Astrocyte (in vitro differentiated cells and primary cell): ENCODE measurements at regions not wholly inside any gene's neighbourhood (a gene's known extent, or its start where the extent isn't known, plus 50 kb on each side); places are given as distances from the start of the nearest gene placed in this dataset.

Source experiments
- DNase-seq: peaks from one replicate; pipeline ENCODE4 v3.0.0-alpha.2; 2010; ENCODE audit warnings: low read depth
- FAIRE-seq: peaks from 2 replicates; lab custom pipeline; 2011; peaks lifted over from hg19 to GRCh38; lab: Jason Lieb, UNC
- H2AFZ ChIP-seq: 2 replicates; pipeline ENCODE4 v1.6.0; 2012; ENCODE audit warnings: low read depth, low read length, inconsistent platforms
- H3K27ac ChIP-seq: 2 replicates; pipeline ENCODE4 v1.5.1; 2011; ENCODE audit warnings: low read depth, low read length, inconsistent platforms
- H3K27me3 ChIP-seq: 2 replicates; pipeline ENCODE4 v1.6.0; 2011; ENCODE audit warnings: low read length, inconsistent platforms; ENCODE audit not compliant: insufficient read depth
- H3K36me3 ChIP-seq: 2 replicates; pipeline ENCODE4 v1.5.1; 2011; ENCODE audit warnings: low read length, inconsistent platforms; ENCODE audit not compliant: insufficient read depth
- H3K4me1 ChIP-seq: 2 replicates; pipeline ENCODE4 v1.5.1; 2011; ENCODE audit warnings: low read length, inconsistent platforms; ENCODE audit not compliant: insufficient read depth
- H3K4me2 ChIP-seq: 2 replicates; pipeline ENCODE4 v1.6.0; 2012; ENCODE audit warnings: low read length, inconsistent platforms
- H3K4me3 ChIP-seq: 2 replicates; pipeline ENCODE4 v1.5.1; 2011; ENCODE audit warnings: low read depth, mild to moderate bottlenecking, low read length, inconsistent platforms; ENCODE audit not compliant: insufficient read depth
- H3K79me2 ChIP-seq: 2 replicates; pipeline ENCODE4 v1.6.0; 2012; ENCODE audit warnings: mild to moderate bottlenecking, low read length, inconsistent platforms; ENCODE audit not compliant: insufficient read depth
- H3K9ac ChIP-seq: 2 replicates; pipeline ENCODE4 v1.6.0; 2012; ENCODE audit warnings: mild to moderate bottlenecking, low read length, inconsistent platforms
- H3K9me3 ChIP-seq: 2 replicates; pipeline ENCODE4 v1.5.1; 2012; ENCODE audit warnings: low read depth, mild to moderate bottlenecking, low read length, inconsistent platforms; ENCODE audit not compliant: insufficient read depth
- H4K20me1 ChIP-seq: 2 replicates; pipeline ENCODE4 v1.6.0; 2012; ENCODE audit warnings: low read length, inconsistent platforms; ENCODE audit not compliant: insufficient read depth
- H3K27ac Mint-ChIP-seq: one replicate; pipeline ENCODE4 v1.8.0; 2021; ENCODE audit warnings: mild to moderate bottlenecking, mixed read lengths; ENCODE audit not compliant: unreplicated experiment
- H3K27me3 Mint-ChIP-seq: one replicate; pipeline ENCODE4 v1.8.0; 2021; ENCODE audit warnings: low read depth, mixed read lengths; ENCODE audit not compliant: unreplicated experiment
- H3K36me3 Mint-ChIP-seq: one replicate; pipeline ENCODE4 v1.8.0; 2021; ENCODE audit warnings: low read depth, mixed read lengths; ENCODE audit not compliant: unreplicated experiment
- H3K4me1 Mint-ChIP-seq: one replicate; pipeline ENCODE4 v1.8.0; 2021; ENCODE audit warnings: low read depth, mixed read lengths; ENCODE audit not compliant: unreplicated experiment
- H3K4me3 Mint-ChIP-seq: one replicate; pipeline ENCODE4 v1.8.0; 2021; ENCODE audit warnings: mild to moderate bottlenecking, moderate library complexity, mixed read lengths; ENCODE audit not compliant: unreplicated experiment
- H3K9me3 Mint-ChIP-seq: one replicate; pipeline ENCODE4 v1.8.0; 2021; ENCODE audit warnings: mild to moderate bottlenecking, mixed read lengths; ENCODE audit not compliant: unreplicated experiment
- EZH2 ChIP-seq: IDR thresholded peaks from 2 replicates; pipeline ENCODE4 v1.6.1; 2012; ENCODE audit warnings: mild to moderate bottlenecking, low read length, inconsistent platforms; ENCODE audit not compliant: insufficient read depth
- TF ChIP-seq, protein P1 (sequence below): IDR thresholded peaks from 2 replicates; pipeline ENCODE4 v1.5.1; 2011; ENCODE audit warnings: low read depth, mild to moderate bottlenecking, inconsistent platforms, low read length, moderate library complexity; ENCODE audit not compliant: insufficient read depth

DNA sequence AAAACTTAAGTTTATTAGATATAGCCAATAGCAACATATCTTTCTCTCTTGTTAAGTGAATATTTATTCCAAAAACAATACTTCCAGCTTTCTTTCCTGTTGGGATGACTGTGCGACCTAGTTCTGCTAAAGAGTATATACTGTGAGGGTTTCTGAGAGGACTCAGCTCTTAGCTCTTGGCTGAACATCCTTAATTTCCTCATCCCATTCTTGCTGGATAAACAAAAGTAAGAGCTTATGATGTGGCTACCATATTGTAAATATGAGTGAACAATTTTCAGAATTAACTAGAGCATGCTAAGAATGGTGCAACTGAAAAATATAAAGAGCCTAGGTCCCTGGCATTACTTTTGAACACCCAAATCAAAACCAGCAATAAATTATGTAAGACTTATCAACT lies 279.5 kb upstream of the GNAI1 start:
- TF ChIP-seq EZH2 = no peak
- TF ChIP-seq, protein P1, sequence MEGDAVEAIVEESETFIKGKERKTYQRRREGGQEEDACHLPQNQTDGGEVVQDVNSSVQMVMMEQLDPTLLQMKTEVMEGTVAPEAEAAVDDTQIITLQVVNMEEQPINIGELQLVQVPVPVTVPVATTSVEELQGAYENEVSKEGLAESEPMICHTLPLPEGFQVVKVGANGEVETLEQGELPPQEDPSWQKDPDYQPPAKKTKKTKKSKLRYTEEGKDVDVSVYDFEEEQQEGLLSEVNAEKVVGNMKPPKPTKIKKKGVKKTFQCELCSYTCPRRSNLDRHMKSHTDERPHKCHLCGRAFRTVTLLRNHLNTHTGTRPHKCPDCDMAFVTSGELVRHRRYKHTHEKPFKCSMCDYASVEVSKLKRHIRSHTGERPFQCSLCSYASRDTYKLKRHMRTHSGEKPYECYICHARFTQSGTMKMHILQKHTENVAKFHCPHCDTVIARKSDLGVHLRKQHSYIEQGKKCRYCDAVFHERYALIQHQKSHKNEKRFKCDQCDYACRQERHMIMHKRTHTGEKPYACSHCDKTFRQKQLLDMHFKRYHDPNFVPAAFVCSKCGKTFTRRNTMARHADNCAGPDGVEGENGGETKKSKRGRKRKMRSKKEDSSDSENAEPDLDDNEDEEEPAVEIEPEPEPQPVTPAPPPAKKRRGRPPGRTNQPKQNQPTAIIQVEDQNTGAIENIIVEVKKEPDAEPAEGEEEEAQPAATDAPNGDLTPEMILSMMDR = no peak
- H3K4me3 Mint-ChIP-seq = no peak overlapping the region
- FAIRE-seq (no peak), DNase-seq (no peak)
- Histone ChIP-seq H2AFZ (no peak overlapping the region), H3K4me2 (no peak overlapping the region), H4K20me1 (no peaks in the 10 kb centered on the region), H3K4me1 (no peaks in the 10 kb centered on the region), H3K4me3 (no peak overlapping the region), H3K27ac (no peak overlapping the region), H3K9me3 (no peaks in the 10 kb centered on the region), H3K36me3 (no peaks in the 10 kb centered on the region), H3K79me2 (no peaks in the 10 kb centered on the region), H3K27me3 (no peaks in the 10 kb centered on the region), H3K9ac (no peak overlapping the region)
- peaks cover 1% of the 10 kb centered on the region for H3K27me3 Mint-ChIP-seq
- H3K36me3 Mint-ChIP-seq = no peaks in the 10 kb centered on the region
- H3K27ac Mint-ChIP-seq = no peak overlapping the region
- H3K9me3 Mint-ChIP-seq = peaks cover 2% of the 10 kb centered on the region
- H3K4me1 Mint-ChIP-seq = peaks cover 2% of the 10 kb centered on the region

DNA sequence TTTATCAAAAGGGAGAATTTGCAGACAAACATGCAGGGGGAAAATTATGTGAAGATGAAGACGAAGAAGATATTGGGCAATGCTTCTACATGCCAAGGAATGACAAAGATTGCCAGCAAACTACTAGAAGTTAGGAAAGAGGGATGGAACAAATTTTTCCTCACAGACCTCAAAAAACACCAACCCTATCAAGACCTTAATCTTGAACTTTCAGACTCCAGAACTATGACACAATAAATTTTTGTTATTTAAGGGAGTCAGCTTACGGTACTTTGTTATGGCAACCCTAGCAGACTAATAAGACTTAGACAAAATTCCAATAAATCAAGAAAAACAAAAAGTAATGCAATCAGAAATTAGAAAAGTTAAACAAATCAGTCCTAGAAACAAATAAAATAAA lies 280.0 kb upstream of the GNAI1 start:
- H3K4me3 Mint-ChIP-seq = no peak overlapping the region
- H3K27me3 ChIP-seq = no peaks in the 10 kb centered on the region
- H3K4me1 ChIP-seq = no peaks in the 10 kb centered on the region
- no peak overlapping the region for H3K9ac ChIP-seq
- H3K36me3 ChIP-seq = no peaks in the 10 kb centered on the region
- H3K27me3 Mint-ChIP-seq = peaks cover 1% of the 10 kb centered on the region
- no peaks in the 10 kb centered on the region for H3K79me2 ChIP-seq
- no peaks in the 10 kb centered on the region for H3K36me3 Mint-ChIP-seq
- no peaks in the 10 kb centered on the region for H3K9me3 ChIP-seq
- H4K20me1 ChIP-seq = no peaks in the 10 kb centered on the region
- peaks cover 2% of the 10 kb centered on the region for H3K4me1 Mint-ChIP-seq
- H2AFZ ChIP-seq = no peak overlapping the region
- no peak overlapping the region for H3K27ac ChIP-seq
- TF ChIP-seq EZH2 = no peak
- TF ChIP-seq, protein P1 = no peak
- no peak overlapping the region for H3K27ac Mint-ChIP-seq
- FAIRE-seq = no peak
- DNase-seq = no peak
- no peak overlapping the region for H3K4me2 ChIP-seq
- H3K4me3 ChIP-seq = no peak overlapping the region
- peaks cover 2% of the 10 kb centered on the region for H3K9me3 Mint-ChIP-seq

DNA sequence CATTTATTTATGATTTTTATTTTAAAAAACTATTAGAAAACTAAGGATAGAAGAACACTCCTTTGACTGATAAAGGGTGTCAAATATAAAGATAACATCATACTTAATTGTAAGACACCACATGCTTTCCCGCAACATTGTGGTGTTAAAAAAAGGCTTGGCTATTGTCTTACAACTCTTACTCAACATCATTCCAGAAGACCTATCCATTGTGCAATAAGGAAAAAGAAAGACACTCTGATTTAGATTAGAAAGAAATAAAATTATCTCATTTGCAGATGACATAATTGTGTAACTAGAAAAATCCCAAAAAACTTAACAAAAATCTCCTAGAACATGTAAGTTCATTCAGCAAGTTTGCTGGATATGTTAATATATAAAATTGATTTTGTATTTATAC lies 296.7 kb upstream of the GNAI1 start:
- H3K4me2 ChIP-seq = no peak overlapping the region
- H3K4me3 ChIP-seq = no peak overlapping the region
- H3K27ac Mint-ChIP-seq = no peak overlapping the region
- no peaks in the 10 kb centered on the region for H3K36me3 ChIP-seq
- no peaks in the 10 kb centered on the region for H3K36me3 Mint-ChIP-seq
- H3K9me3 Mint-ChIP-seq = no peaks in the 10 kb centered on the region
- no peak overlapping the region for H3K4me3 Mint-ChIP-seq
- H3K9ac ChIP-seq = no peak overlapping the region
- no peaks in the 10 kb centered on the region for H3K79me2 ChIP-seq
- no peak overlapping the region for H2AFZ ChIP-seq
- no peaks in the 10 kb centered on the region for H4K20me1 ChIP-seq
- no peaks in the 10 kb centered on the region for H3K27me3 Mint-ChIP-seq
- TF ChIP-seq, protein P1 = no peak
- no peak for TF ChIP-seq EZH2
- no peaks in the 10 kb centered on the region for H3K4me1 ChIP-seq
- DNase-seq (no peak), FAIRE-seq (no peak)
- no peaks in the 10 kb centered on the region for H3K9me3 ChIP-seq
- no peaks in the 10 kb centered on the region for H3K27me3 ChIP-seq
- H3K4me1 Mint-ChIP-seq = no peaks in the 10 kb centered on the region
- no peak overlapping the region for H3K27ac ChIP-seq
